ENCODE measurements at regions not wholly inside any gene's neighbourhood (a gene's known extent, or its start where the extent isn't known, plus 50 kb on each side); places are given as distances from the start of the nearest gene placed in this dataset.
"Not testable (repeated sequence)": the region's sequence is repeated elsewhere in the genome, so short reads cannot be mapped to it uniquely, and the experiment has no call there.

DNA sequence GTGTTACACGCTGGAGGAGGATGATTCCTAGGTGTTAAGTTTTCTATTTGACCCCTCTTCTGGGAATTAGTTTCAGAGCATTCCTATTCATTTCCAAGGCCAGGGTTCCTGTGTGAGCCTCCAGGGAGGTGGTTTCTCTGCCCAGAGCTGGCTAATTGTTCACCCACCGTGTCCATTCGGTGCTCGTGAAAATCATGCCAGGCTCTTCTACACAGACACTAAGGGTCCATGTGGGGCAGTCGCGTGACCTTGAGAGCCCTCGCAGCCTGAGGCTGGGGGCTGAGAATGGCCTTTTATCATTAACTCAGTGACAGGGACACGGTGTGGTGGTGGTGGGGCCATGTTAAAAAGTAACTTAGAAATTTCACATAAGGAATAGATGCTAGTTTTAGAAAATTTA, 83.7 kb downstream of the EMX2 start:
- Mint-ChIP-seq H3K27ac (no peak overlapping the region), H3K9me3 (no peaks in the 10 kb centered on the region), H3K4me3 (no peak overlapping the region), H3K36me3 (no peaks in the 10 kb centered on the region), H3K4me1 (ENCODE audit: unreplicated experiment) (peaks cover 4% of the 10 kb centered on the region), H3K27me3 (peaks cover 6% of the 10 kb centered on the region)
- no peak for DNase-seq (ENCODE audit: extremely low spot score, unreplicated experiment)
- TF ChIP-seq, protein P1, sequence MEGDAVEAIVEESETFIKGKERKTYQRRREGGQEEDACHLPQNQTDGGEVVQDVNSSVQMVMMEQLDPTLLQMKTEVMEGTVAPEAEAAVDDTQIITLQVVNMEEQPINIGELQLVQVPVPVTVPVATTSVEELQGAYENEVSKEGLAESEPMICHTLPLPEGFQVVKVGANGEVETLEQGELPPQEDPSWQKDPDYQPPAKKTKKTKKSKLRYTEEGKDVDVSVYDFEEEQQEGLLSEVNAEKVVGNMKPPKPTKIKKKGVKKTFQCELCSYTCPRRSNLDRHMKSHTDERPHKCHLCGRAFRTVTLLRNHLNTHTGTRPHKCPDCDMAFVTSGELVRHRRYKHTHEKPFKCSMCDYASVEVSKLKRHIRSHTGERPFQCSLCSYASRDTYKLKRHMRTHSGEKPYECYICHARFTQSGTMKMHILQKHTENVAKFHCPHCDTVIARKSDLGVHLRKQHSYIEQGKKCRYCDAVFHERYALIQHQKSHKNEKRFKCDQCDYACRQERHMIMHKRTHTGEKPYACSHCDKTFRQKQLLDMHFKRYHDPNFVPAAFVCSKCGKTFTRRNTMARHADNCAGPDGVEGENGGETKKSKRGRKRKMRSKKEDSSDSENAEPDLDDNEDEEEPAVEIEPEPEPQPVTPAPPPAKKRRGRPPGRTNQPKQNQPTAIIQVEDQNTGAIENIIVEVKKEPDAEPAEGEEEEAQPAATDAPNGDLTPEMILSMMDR (conservative IDR thresholded peaks at IDR 0.05), result no peak

DNA sequence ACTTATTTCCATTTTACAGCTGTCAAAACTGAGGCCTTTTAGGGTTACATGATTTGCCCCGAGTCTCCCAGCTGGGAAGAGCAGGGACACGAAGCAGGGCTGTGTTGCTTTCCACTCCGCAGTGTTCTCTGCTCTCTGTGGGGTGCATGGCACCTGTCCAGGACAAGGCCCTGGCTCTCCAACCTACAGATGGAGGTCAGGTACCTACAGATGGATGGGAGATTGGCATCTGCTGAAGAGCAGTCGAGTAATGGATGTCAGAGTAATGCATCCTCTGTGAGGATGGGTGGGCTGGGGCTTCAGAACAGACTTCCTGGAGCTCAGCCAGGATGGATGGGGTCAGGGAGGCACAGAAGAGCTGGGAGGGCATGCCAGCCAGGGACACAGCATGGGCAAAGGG, 85.0 kb downstream of the EMX2 start:
- Mint-ChIP-seq H3K9me3 (no peaks in the 10 kb centered on the region), H3K27ac (no peak overlapping the region), H3K27me3 (peaks cover 7% of the 10 kb centered on the region), H3K36me3 (no peaks in the 10 kb centered on the region), H3K4me1 (ENCODE audit: unreplicated experiment) (peaks cover 10% of the 10 kb centered on the region), H3K4me3 (no peak overlapping the region)
- TF ChIP-seq, protein P1 (conservative IDR thresholded peaks at IDR 0.05), result no peak
- no peak for DNase-seq (ENCODE audit: extremely low spot score, unreplicated experiment)

GRCh38 chr10:117629717-117630116, 87.2 kb downstream of the EMX2 start:
- H3K4me3 Mint-ChIP-seq; H3K9me3 Mint-ChIP-seq; DNase-seq (ENCODE audit: extremely low spot score, unreplicated experiment); H3K36me3 Mint-ChIP-seq; H3K27me3 Mint-ChIP-seq; H3K27ac Mint-ChIP-seq: not testable (repeated sequence)
- peaks cover 11% of the 10 kb centered on the region for H3K4me1 Mint-ChIP-seq (ENCODE audit: unreplicated experiment)

- Mint-ChIP-seq H3K9me3 (no peaks in the 10 kb centered on the region), H3K4me3 (no peak overlapping the region), H3K27me3 (peaks cover 13% of the 10 kb centered on the region), H3K4me1 (ENCODE audit: unreplicated experiment) (peaks cover 7% of the 10 kb centered on the region), H3K36me3 (no peaks in the 10 kb centered on the region), H3K27ac (no peak overlapping the region)
- no peak for DNase-seq (ENCODE audit: extremely low spot score, unreplicated experiment)
- TF ChIP-seq, protein P1 (conservative IDR thresholded peaks at IDR 0.05), result no peak
Measured at GRCh38 chr10:117631276-117632145, 89.0 kb downstream of the EMX2 start.

- peaks cover 7% of the 10 kb centered on the region for H3K4me1 Mint-ChIP-seq (ENCODE audit: unreplicated experiment)
- no peak overlapping the region for H3K4me3 Mint-ChIP-seq
- TF ChIP-seq, protein P1 (conservative IDR thresholded peaks at IDR 0.05), result no peak
- no peak for DNase-seq (ENCODE audit: extremely low spot score, unreplicated experiment)
- H3K27ac Mint-ChIP-seq, result no peak overlapping the region
- H3K27me3 Mint-ChIP-seq, result peaks cover 13% of the 10 kb centered on the region
- H3K9me3 Mint-ChIP-seq, result no peaks in the 10 kb centered on the region
- no peaks in the 10 kb centered on the region for H3K36me3 Mint-ChIP-seq
Measured at GRCh38 chr10:117632406-117632805, 89.9 kb downstream of the EMX2 start.

GRCh38 chr10:117635826-117636225, 93.3 kb downstream of the EMX2 start:
- Mint-ChIP-seq H3K4me1 (ENCODE audit: unreplicated experiment) (peaks cover 7% of the 10 kb centered on the region), H3K27ac (no peak overlapping the region), H3K27me3 (peaks cover 22% of the 10 kb centered on the region), H3K9me3 (no peaks in the 10 kb centered on the region), H3K4me3 (no peak overlapping the region), H3K36me3 (no peaks in the 10 kb centered on the region)
- DNase-seq (ENCODE audit: extremely low spot score, unreplicated experiment), result no peak
- TF ChIP-seq, protein P1 (conservative IDR thresholded peaks at IDR 0.05), result no peak

Data from type B pancreatic cell (in vitro differentiated cells).